ENCODE measurements at regions not wholly inside any gene's neighbourhood (a gene's known extent, or its start where the extent isn't known, plus 50 kb on each side); places are given as distances from the start of the nearest gene placed in this dataset.
"Not testable (repeated sequence)": the region's sequence is repeated elsewhere in the genome, so short reads cannot be mapped to it uniquely, and the experiment has no call there.

DNA sequence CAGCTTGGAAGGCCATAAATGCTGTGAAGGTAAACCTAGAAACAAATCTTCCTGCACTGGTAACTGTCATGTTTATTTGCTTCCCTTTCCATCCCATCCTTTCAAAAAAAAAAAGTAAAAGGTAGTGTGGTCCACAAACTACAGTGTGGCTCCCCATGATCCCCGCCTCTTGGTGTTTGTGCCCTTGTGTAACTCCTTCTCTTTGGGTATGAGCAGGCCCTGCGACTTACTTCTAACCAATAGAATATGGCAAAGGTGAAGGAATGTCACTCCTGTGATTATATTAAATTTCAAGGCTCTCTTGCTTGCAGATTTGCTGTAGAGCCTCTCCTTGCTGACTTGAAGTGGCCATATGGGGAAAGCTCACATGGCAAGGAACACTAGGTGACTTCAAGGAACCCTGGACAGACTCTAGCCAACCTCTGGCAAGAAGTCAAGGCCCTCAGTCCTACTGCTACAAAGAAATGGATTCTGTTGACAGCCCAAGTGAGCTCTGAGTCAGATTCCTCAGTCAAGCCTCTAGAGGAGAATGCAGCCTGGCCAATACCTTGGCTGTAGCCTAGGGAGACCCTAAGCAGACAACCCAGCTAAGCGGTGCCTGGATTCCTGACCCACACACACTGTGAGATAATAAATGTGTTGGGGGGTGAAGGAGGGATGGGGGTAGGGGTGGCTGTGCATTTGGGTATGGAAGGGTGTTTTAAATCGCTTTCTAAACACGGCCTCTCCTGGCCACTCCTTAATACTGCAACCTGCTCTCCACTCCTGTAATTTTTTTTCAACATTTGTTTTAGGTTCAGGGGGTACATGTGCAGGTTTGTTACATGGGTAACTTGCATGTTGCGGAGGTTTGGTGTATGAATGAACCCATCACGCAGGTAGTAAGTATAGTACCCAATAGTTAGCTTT is 115.0 kb upstream of the NBPF9 start:
- ATAC-seq = peak; percentile 20
- not testable (repeated sequence) for H3K4me3 Mint-ChIP-seq, H3K9me3 Mint-ChIP-seq, H3K27ac Mint-ChIP-seq, H3K27me3 Mint-ChIP-seq, DNase-seq, H3K4me1 Mint-ChIP-seq

DNA sequence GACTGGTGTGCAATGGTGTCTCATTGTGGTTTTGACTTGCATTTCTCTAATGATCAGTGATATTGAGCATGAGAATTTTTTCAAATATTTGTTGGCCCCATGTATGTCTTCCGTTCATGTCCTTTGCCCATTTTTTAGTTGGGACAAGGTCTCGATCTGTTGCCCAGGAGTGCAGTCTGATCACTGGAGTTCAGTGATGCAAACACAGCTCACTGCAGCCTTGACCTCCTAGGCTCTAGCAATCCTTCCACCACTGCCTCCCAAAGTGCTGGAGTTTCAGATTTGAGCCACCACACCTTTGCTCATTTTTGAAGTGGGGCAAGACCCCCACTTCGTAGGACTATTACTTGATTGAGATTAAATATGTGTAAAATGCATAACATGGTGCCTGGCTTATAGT is 116.2 kb upstream of the NBPF9 start:
- H3K4me1 Mint-ChIP-seq, H3K9me3 Mint-ChIP-seq, H3K27ac Mint-ChIP-seq, H3K4me3 Mint-ChIP-seq, ATAC-seq, H3K27me3 Mint-ChIP-seq, DNase-seq: not testable (repeated sequence)

DNA sequence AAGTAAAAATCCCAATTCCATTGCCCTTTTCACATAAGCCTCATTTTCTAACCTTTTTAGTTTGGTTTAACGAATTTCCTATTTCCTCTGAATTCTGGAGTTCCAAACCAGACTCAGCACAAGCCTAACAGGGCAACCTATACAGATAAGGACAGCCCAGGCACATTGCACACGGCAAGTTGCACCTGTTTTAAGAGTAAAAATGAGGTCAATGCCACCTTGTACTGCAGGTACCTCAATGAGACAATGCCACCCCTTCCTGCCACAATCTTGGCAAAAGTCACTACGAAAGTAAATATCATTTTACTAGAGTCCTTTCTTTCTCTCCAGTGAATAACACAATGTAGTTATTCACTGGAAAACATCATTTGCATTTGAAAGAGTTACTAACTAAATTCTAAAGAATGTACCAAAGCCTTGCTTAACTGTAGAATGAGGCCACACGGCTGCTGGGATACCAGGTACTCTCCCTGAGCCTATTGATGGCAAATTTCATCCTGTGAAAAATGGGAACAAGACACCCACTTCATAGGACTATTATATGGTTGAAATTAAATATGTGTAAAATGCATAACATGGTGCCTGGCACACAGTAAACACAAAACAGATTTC is 117.2 kb upstream of the NBPF9 start:
- DNase-seq, H3K27me3 Mint-ChIP-seq, H3K4me3 Mint-ChIP-seq, H3K4me1 Mint-ChIP-seq, H3K9me3 Mint-ChIP-seq, ATAC-seq, H3K27ac Mint-ChIP-seq: not testable (repeated sequence)

GRCh38 chr1:149227933-149228665 is 124.7 kb upstream of the NBPF9 start:
- not testable (repeated sequence) for H3K27me3 Mint-ChIP-seq, H3K4me3 Mint-ChIP-seq, H3K9me3 Mint-ChIP-seq, H3K4me1 Mint-ChIP-seq, DNase-seq, H3K27ac Mint-ChIP-seq
- peak; percentile 40 for ATAC-seq

GRCh38 chr1:149228672-149229585 is 125.6 kb upstream of the NBPF9 start:
- peak; percentile 94 for ATAC-seq
- H3K4me1 Mint-ChIP-seq, H3K27ac Mint-ChIP-seq, H3K27me3 Mint-ChIP-seq, H3K4me3 Mint-ChIP-seq, H3K9me3 Mint-ChIP-seq, DNase-seq: not testable (repeated sequence)

DNA sequence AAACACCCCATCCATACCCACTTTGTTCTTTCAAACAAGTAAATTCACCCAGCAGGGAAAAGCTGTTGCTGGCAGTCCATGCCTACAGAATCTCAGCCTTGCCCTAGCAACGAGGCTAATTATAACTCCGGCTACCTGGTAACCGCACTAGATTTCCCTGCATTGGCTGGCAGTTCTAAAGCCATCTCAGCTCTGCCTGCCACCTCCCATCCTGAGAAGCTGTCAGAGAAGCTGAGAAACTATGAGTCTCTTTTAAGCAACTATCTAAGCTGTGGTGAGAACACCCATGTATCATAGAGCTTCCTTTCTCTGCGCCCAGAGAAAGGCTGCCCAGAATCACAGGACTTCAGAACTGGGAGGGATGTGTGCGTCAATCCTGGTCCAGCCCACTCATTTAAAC is 126.5 kb upstream of the NBPF9 start:
- not testable (repeated sequence) for H3K4me3 Mint-ChIP-seq, H3K4me1 Mint-ChIP-seq, DNase-seq, H3K27ac Mint-ChIP-seq, H3K9me3 Mint-ChIP-seq, H3K27me3 Mint-ChIP-seq
- ATAC-seq = peak; percentile 55

DNA sequence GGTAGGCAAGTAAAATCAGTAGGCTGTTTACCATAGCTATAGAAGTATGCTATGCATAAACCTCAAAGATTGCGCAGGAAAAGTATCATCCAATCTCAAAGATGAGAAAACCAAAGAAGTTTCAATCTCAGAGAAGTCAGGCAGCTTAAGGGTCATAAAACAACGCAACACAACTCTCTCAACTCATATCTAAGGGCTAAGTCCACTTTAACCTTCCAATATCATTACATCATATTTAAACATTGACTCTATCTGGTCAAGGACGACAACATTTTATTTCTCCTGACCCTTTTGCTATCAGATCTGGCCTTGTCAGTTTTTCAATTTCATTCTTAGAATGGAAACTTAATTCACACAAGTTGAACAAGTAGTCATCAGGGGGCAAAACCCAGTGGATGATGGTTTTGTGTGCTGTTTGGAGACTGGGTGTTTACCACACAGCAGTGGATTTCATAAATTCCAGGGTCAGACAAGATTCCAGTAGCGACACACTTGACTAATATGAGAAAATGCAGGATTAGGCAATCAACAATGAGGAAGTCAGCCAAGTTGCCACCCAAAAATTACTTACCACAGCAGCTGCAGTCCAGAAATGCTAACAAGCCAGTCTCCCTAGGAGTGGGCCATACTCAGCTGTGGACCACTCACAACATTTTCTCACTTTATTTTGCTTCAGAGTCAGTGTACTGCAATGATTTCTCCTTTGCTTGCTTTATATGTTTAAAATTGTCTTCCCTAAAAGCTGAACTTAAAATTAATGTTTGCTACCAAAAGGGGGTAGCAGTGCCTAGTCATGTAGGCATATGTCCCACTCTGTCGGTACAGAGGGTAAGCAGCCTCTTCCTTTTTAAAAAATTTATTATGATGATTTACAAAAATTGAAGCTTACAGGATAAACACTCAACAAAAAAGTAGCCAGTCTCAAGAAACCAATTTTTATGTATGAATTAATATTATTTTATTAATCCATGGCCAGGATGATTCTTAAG is 131.9 kb upstream of the NBPF9 start:
- not testable (repeated sequence) for ATAC-seq, H3K27me3 Mint-ChIP-seq, H3K9me3 Mint-ChIP-seq, H3K4me1 Mint-ChIP-seq, DNase-seq, H3K4me3 Mint-ChIP-seq, H3K27ac Mint-ChIP-seq

DNA sequence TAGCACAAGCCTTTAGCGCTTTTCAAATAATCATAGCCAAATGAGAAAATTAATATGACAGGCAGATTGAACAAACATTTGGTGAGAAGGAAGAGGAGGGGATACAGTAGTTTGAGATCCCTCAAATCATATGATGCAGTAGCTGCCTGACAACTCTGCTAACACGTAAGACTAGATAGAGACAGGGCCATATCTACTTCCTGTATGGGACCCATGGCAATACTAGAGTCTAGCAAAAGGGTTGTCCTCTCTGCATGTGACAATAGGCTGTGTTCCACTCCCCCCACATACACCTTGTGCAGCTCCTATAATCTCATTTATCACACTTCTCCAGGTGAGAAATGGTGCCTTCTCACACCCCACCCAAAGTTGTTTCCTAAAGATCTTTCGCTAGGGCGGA is 134.2 kb upstream of the NBPF9 start:
- not testable (repeated sequence) for ATAC-seq, H3K4me1 Mint-ChIP-seq, H3K4me3 Mint-ChIP-seq, DNase-seq, H3K9me3 Mint-ChIP-seq, H3K27me3 Mint-ChIP-seq, H3K27ac Mint-ChIP-seq

DNA sequence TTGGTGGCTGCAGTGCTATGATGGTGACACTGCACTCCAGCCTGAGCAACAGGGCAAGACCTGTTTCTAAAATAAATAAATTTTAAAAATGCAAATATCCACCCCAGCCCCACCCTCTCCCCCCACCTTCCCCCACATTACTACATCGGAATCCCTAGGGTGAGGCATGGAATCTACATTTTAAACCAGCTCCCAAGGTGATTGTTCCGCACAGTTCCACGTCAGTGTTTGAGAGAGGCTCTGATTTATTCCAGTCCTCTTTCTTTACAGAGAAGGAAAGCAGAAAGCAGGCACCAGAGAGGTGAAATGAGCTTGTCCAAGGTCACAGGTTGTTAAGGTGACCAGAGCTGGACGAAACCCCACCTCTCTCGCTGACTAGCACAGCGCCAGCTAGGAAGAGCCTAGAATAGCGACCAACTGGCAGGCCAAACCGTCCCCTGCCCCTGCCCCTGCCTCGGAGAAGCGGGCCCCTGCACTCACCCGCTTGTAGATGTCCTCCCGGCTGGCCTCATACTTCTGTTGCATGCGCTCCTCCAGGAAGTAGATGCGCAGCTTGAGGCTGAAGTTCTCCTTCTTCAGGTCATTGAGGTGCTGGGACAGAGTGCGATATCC is 136.7 kb upstream of the NBPF9 start:
- H3K27ac Mint-ChIP-seq, DNase-seq, H3K9me3 Mint-ChIP-seq, H3K27me3 Mint-ChIP-seq, H3K4me1 Mint-ChIP-seq, H3K4me3 Mint-ChIP-seq, ATAC-seq: not testable (repeated sequence)

- H3K4me3 Mint-ChIP-seq, H3K27ac Mint-ChIP-seq, H3K4me1 Mint-ChIP-seq, DNase-seq, H3K9me3 Mint-ChIP-seq, H3K27me3 Mint-ChIP-seq, ATAC-seq: not testable (repeated sequence)
Measured at GRCh38 chr1:149240530-149240929, 137.2 kb upstream of the NBPF9 start.

DNA sequence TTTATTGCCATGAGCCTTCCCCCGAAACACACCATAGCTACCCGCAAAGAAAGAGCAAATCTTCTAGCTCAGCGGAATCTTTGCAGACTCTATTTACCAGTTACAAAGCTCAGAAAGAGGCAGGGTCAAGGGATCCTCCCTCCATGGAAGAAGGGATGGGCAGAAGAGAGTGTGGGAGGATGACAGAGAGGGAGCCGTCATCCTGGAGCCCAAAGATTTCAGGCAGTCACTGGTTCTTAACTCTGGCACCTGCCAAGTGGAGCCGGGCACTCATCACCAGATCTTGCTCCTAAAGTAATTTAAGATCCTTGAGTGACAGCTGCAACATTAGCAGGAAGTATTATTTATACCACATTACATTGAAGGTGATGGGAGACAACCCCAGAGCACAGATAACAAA is 137.9 kb upstream of the NBPF9 start:
- not testable (repeated sequence) for ATAC-seq, H3K9me3 Mint-ChIP-seq, H3K27me3 Mint-ChIP-seq, H3K4me1 Mint-ChIP-seq, DNase-seq, H3K27ac Mint-ChIP-seq, H3K4me3 Mint-ChIP-seq

DNA sequence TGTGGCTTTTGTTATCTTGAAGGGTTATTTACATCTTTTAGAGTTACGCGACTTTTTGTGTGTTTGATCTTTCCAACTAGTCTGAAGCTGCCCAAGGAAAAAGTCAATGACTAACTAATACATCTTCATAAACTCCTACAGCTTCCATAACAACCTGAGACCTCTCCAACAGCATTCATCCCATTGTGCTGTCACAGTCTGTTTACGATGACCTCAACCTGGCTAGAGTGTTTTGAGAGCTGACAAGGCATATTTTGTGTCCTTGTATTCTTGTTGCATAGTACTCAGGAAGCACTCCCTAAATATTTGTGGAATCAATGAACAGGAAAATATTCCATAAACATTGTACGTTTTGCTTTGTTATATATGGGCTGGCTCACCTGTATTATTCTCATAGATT is 140.2 kb upstream of the NBPF9 start:
- not testable (repeated sequence) for H3K27me3 Mint-ChIP-seq, H3K27ac Mint-ChIP-seq, H3K4me1 Mint-ChIP-seq, H3K9me3 Mint-ChIP-seq, DNase-seq, ATAC-seq, H3K4me3 Mint-ChIP-seq

GRCh38 chr1:149244621-149245020 is 141.3 kb upstream of the NBPF9 start:
- not testable (repeated sequence) for H3K9me3 Mint-ChIP-seq, H3K27ac Mint-ChIP-seq, ATAC-seq, DNase-seq, H3K4me1 Mint-ChIP-seq, H3K27me3 Mint-ChIP-seq, H3K4me3 Mint-ChIP-seq

GRCh38 chr1:149246212-149246611 is 142.9 kb upstream of the NBPF9 start:
- H3K4me3 Mint-ChIP-seq, H3K4me1 Mint-ChIP-seq, H3K9me3 Mint-ChIP-seq, DNase-seq, ATAC-seq, H3K27ac Mint-ChIP-seq, H3K27me3 Mint-ChIP-seq: not testable (repeated sequence)
